Lower leg skin (tissue), 3 donors: ENCODE measurements at regions not wholly inside any gene's neighbourhood (a gene's known extent, or its start where the extent isn't known, plus 50 kb on each side); places are given as distances from the start of the nearest gene placed in this dataset.

Experiments
- POLR2A ChIP-seq, 2 donors: fragments of 450-650 bp; IDR thresholded peaks; one replicate each; pipeline ENCODE4 v1.6.1; 2016 to 2017; ENCODE audit warnings: antibody characterized with exemption in 2 of 2, mild to moderate bottlenecking in 1 of 2, moderate library complexity in 1 of 2
- TF ChIP-seq, protein P1 (sequence below), 3 donors: fragments of 450-650 bp; IDR thresholded peaks; one replicate each; pipeline ENCODE4 v1.5.1; 2016; ENCODE audit warnings: antibody characterized with exemption in 3 of 3, mild to moderate bottlenecking in 3 of 3, moderate library complexity in 2 of 3

GRCh38 chr7:3230908-3231307 is 70.1 kb upstream of the SDK1 start:
- TF ChIP-seq POLR2A (IDR thresholded peaks at IDR 0.05): no peak
- TF ChIP-seq, protein P1, sequence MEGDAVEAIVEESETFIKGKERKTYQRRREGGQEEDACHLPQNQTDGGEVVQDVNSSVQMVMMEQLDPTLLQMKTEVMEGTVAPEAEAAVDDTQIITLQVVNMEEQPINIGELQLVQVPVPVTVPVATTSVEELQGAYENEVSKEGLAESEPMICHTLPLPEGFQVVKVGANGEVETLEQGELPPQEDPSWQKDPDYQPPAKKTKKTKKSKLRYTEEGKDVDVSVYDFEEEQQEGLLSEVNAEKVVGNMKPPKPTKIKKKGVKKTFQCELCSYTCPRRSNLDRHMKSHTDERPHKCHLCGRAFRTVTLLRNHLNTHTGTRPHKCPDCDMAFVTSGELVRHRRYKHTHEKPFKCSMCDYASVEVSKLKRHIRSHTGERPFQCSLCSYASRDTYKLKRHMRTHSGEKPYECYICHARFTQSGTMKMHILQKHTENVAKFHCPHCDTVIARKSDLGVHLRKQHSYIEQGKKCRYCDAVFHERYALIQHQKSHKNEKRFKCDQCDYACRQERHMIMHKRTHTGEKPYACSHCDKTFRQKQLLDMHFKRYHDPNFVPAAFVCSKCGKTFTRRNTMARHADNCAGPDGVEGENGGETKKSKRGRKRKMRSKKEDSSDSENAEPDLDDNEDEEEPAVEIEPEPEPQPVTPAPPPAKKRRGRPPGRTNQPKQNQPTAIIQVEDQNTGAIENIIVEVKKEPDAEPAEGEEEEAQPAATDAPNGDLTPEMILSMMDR (IDR thresholded peaks at IDR 0.05): no peak
